NOMO-1 treated with dmso at 0.1 percent for 144 hours (cell line): ENCODE measurements at regions not wholly inside any gene's neighbourhood (a gene's known extent, or its start where the extent isn't known, plus 50 kb on each side); places are given as distances from the start of the nearest gene placed in this dataset.

Experiments used
- DNase-seq: peaks from one replicate; lab custom pipeline; 2025; ENCODE audit not compliant: unreplicated experiment; lab: John Stamatoyannopoulos, UW

DNA sequence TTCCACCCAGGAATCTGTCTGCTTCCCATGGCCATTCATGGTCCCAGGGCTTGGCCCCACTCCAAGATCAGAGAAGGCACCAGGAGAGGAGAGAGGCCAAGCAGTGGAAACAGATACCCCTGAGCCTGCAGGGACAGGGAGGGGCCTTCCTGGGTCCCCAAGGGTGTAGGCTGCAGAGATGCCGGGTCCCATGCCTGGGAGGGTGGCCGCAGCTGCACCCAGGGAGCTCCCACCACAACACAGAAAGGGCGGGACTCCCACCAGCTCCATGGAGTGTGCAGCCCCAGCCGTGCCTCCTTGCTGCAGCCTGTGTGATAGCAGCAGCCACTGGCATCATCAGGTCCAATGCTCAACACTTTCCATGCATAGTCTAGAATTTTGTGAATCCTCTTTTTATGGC, 331.5 kb downstream of the UACA start:
- no peak for DNase-seq

DNA sequence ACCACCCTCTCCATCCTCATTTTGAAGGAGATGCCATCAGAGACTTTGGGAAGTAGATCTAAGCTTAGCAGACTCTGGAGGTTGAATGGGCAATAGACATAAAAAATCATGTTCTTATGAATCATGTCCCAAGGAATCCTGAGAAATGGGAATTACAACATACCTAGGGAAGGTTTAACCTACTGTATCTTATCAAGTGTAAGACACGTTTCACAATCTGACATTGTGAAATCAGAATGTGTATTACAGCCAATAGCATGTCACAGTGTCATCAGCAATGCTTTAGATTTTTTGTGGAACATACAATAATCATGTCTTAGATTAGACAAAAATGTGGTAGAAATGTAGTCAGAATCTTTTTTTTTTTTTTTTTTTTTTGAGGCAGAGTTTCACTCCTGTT, 332.4 kb upstream of the TLE3 start:
- DNase-seq, result no peak

DNA sequence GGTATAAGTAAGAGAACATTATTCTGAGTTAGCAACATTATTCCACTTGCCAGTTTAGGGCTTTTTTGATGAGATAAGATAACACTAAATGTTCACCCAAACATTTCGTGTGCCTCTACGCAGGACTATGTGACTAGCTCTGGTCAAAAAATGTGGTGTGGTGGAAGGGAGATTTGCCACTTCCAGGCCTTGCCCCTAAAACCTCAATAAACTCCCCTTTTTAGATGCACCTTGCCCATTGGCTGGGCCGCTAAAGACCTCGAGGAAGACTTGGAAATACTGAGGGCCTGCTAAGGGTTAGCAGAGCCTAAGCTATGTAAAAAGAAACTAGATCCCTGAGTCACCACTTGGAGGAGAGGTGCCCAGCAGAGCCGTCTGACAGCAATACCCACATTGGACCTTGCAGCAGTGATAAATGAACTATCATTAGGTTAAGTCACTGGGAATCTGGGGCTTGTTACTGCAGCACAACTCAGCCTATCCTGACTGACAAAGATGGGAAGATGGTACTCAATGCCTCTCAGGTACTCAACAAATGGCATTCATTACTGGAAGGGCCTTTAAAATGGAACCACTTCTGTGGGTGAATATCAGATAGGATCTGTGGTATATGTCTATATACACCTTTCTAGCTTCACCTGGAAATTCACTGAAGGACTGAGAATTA, 331.5 kb upstream of the TLE3 start:
- DNase-seq, result no peak

DNA sequence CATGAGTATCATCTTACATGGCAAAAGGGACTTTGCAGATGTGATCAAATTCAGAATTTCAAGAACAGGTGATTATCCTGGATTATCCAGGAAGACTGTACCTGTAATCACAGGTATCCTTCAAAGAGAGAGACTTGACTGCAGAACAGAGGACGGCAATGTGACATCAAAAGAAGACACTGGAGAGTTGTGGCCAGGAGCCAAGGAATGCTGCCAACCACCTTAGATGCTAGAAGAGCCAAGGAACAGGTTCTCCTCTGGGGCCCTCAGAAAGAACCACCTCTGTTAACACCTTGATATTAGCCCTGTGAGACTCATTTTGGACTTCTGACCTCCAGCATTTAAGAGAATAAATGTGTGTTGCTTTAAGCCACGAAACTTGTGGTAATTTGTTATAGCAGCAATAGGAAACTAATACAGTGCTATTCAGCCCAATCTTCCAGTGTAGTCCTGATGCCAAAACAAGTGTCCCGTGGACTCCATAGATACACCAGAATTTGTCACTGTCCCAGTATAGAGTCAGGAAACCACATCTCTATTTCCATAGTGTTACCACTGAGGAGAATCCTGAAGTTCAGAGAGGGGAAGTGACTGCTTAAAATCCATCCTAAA, 330.6 kb upstream of the TLE3 start:
- no peak for DNase-seq

DNA sequence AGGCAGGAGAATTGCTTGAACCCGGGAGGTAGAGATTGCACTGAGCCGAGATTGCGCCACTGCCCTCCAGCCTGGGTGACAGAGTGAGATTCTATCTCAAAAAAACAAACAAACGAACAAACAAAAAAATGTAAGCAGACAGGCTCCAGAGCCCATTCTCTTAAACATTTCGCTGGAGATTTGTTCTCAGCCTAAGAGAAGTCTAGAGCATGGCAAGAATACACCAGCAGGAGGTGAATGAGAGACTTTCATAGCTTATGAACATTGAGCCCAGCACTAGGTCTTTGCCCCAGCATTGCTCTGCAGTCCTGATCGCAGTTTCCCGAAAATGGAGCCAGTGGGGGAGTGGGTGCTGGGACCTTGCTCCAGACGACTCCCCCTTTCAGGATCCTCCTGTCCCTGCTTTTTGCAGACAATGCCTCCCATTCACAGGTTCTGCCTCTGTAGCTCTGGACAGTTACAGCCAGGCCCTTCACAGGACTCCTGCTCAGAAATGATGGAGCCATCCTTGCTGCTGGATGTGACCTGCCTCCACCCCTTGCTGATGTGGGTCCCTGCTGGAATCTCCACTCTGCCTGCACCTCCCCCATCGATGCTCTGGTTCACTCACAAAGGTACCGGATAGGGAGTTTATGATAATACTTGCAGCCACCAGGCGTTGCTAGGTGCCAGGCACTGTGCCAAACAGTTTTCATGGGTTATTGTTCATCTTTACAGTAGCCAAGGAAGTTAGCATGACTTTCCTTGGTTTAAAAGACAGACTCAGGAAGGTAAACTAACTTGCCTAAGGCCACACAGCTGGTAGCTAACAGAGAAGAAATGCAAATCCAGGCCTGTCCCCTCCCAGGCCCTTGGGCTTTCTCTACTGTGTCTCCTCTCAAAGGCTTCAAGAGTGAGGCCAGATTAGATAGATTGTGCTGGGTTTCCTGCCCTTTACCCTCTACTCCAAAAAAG, 329.7 kb upstream of the TLE3 start:
- DNase-seq, result no peak

- no peak for DNase-seq
Observed at GRCh38 chr15:70426096-70426821, 328.5 kb upstream of the TLE3 start.

DNA sequence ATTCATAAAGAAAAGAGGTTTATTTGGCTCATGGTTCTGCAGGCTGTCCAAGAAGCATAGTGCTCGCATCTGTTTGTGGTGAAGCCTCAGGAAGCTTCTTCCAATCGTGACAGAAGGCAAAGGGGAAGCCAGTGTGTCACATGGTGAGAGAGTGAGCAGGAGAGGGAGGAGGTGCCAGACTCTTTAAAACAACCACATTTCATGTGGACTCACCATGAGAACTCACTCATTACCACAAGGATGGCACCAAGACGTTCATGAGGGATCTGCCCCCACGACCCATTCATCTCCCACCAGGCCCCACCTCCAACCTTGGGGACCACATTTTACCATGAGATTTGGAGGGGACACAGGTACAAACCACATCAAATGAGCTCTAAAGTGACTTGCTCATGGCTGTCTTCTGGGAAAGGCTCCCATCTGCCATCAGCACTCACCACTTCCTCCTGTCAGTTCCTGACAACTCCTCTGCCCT, 327.3 kb upstream of the TLE3 start:
- DNase-seq, result peak; percentile 11

DNA sequence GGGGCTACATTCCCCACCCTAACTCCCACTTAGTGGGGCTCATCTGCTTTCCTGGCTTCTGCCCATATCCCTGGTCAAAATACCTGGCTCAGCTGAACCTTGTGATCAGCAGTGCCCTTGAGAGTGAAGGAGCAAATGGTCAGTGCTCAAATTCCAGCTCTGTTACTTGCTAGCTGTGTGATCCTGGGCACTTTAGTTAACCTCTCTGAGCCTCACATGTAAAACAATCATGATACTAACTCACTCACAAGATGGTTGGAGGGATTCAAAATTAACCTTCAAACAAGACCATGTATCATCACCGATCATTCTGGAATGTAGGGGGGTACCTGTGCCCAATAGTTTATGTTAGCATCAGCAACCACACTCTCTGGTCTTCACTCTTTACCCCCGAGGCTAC, 325.6 kb upstream of the TLE3 start:
- no peak for DNase-seq

GRCh38 chr15:70422342-70422741, 324.6 kb upstream of the TLE3 start:
- DNase-seq, result no peak

DNA sequence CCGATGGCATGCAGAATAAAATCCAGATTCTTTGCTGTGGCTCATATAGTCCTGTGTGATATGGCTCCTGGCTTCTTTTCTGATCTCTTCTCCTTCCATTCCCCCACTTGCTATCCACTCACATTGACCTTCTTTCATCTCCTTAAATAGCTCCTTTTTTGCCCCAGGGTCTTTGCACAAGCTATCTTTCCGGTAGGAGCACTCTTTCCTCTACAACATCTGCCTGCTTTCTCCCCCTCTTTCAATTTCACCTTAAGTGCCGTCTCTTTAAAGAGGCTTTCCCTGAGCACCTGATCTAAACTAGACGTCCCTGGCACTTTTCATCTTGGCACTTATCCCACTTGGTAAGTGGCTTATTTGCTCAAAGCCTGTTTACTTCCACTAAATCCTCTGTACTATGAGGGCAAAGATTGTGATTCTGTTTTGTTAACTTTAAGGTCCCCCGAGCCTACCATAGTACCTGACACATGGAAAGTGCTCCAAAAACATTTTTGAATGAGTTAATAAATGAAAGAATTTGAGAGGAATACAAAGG, 323.3 kb upstream of the TLE3 start:
- no peak for DNase-seq

DNA sequence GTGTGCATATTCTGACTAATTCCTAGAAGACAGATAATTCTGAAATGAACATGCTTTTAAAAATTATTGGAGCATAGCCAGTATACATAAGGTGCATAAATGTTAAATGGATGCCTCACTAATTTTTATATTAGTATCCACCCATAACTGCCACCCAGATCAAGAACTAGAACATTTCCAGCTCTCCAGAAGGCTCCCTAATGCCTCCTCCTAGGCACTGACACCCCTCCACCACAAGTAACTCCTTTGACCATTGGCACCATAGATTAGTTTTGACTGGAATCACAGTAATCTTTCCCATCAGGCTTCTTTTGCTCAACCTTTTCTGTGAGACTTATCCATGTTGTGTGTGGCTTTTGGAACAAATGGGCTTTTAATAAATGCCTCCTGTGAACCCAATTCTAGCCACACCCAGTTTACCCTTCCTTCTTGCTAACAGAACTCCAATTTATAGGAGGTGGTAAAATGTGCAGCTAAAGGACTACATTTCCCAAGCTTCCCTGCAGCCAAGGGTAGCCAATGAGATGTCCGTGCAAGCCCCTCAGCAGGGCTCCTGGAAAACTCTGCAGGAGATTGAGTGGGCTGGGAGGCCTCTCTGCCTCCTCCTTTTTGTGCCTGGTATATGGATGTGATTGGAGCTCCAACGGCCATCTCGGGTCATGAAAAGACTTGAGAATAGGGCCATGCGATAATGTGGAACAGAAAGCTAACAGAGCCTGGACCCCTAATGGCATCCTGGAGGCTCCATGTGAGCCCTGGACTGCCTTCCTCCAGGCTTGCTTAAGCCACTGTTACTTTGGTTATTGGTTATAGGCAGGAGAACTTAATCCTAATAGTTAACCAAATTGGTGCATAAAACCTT, 322.6 kb upstream of the TLE3 start:
- no peak for DNase-seq

GRCh38 chr15:70418943-70419342, 321.2 kb upstream of the TLE3 start:
- no peak for DNase-seq

GRCh38 chr15:70417535-70417934, 319.8 kb upstream of the TLE3 start:
- no peak for DNase-seq

GRCh38 chr15:70416829-70417228, 319.1 kb upstream of the TLE3 start:
- DNase-seq, result no peak

- no peak for DNase-seq
Observed at GRCh38 chr15:70415398-70415797, 317.7 kb upstream of the TLE3 start.

GRCh38 chr15:70414626-70415025, 316.9 kb upstream of the TLE3 start:
- no peak for DNase-seq

- no peak for DNase-seq
Observed at GRCh38 chr15:70412794-70413193, 315.1 kb upstream of the TLE3 start.

- no peak for DNase-seq
Observed at GRCh38 chr15:70411143-70411863, 313.6 kb upstream of the TLE3 start.

DNA sequence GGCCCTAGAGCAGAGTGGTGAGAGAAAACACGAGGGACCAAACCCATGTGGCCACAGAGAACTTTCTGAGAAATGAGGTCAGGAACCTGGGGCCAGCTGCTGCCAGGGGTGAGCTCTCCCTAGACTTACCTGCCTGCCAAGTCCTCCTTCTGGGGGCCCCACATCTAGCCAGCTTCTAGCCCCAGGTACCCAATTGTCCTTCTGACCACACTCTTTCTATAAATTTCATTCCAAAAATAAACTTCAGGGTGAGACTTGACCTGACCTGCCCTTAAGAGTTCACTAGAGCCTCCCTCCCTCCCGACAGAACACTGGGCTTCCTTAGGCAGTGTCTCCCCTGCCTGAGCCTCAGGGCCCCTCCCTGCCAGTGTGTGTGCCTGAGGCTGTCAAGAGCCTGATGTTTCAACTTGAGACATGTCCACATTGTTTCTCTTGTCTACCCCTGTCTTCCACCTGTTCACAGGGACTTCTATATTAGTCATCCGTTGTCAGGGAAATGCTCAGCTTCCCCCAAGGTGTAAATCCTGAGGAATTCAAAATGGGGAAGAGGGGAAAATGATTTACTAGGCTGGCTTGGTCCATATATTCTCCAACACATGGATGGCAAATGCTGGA, 312.8 kb upstream of the TLE3 start:
- DNase-seq, result no peak
